ENCODE measurements at regions not wholly inside any gene's neighbourhood (a gene's known extent, or its start where the extent isn't known, plus 50 kb on each side); places are given as distances from the start of the nearest gene placed in this dataset.

- TF ChIP-seq CBFB (IDR thresholded peaks at IDR 0.05; ENCODE audit: low read depth) (no peak), SP1 (IDR thresholded peaks at IDR 0.05; ENCODE audit: low read depth, low read length) (no peak), ZBTB33 (IDR thresholded peaks at IDR 0.05) (no peak), BHLHE40 (IDR thresholded peaks at IDR 0.05; ENCODE audit: borderline replicate concordance in 1 of 2, low read depth in 2 of 2, low read length in 1 of 2) (no peak), REST (IDR thresholded peaks at IDR 0.05; ENCODE audit: low read depth, low read length) (no peak), CTCF (IDR thresholded peaks at IDR 0.05 in 2 of 3, conservative IDR thresholded peaks at IDR 0.05 in 1 of 3; ENCODE audit: control insufficient read depth in 2 of 3, extremely low read depth in 1 of 3, insufficient read depth in 1 of 3, low read depth in 3 of 3, low read length in 3 of 3) (no peak), SREBF2 (IDR thresholded peaks at IDR 0.05; ENCODE audit: low read length) (no peak)
Observed at GRCh38 chr10:9668411-9668810, 1349.3 kb upstream of the CELF2 start.
